Activated T-helper 1 cell treated with anti-CD3 and anti-CD28 coated beads, Interleukin-2, amount 50 U/mL, for 16 hours (primary cell): ENCODE measurements at regions not wholly inside any gene's neighbourhood (a gene's known extent, or its start where the extent isn't known, plus 50 kb on each side); places are given as distances from the start of the nearest gene placed in this dataset.
A peak's percentile ranks its signal among the peaks of the same experiment; 100 is the strongest.
"Not testable (repeated sequence)": the region's sequence is repeated elsewhere in the genome, so short reads cannot be mapped to it uniquely, and the experiment has no call there.

Source experiments
- DNase-seq, 2 donors: peaks; one replicate each; pipeline ENCODE4 v3.0.0-alpha.2; 2020; ENCODE audit warnings: low read depth in 1 of 2, low spot score in 1 of 2

GRCh38 chr10:91002656-91003055 lies 81.8 kb upstream of the ANKRD1 start:
- no peak for DNase-seq

GRCh38 chr10:91003379-91003778 lies 82.5 kb upstream of the ANKRD1 start:
- DNase-seq, result not testable (repeated sequence)

GRCh38 chr10:91005276-91005675 lies 84.4 kb upstream of the ANKRD1 start:
- not testable (repeated sequence) for DNase-seq

DNA sequence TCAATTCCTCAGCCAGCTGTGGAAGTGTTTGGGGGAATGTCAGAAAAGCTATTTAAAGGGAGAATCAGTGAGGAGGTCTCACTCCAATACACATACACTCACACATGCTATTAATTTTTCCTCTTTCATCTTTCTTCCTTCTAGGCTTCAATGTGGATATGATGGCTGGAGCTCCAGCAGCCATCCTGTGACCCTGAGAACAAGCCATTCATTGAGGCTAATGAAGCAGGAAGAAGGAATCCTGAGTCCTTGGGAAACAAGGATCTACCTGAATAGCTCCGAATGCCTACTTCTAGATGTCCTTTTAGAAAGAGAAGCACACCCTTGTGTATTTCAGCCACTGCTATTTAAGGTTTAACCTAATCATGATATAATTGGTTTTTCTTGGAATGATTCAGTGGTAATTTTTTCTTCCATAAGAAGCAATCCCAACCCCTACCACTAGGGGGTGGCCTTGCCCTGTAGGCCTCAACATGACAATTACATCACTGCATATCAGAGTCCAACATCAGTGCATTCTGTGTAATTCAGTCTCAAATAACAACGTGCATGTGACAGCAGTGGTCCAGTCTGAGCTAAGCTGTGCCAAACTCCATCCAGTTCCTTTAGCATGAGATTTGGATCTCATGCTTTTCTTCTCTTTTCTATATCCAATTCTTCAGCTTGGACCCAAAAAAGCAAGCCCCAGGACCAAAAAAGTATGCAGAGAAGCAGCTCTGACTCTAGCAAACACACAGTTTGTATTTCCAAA lies 85.3 kb upstream of the ANKRD1 start:
- peak; percentile 15 to 43 for DNase-seq

- DNase-seq, result no peak
Measured at GRCh38 chr10:91006752-91007346, 86.0 kb upstream of the ANKRD1 start.

DNA sequence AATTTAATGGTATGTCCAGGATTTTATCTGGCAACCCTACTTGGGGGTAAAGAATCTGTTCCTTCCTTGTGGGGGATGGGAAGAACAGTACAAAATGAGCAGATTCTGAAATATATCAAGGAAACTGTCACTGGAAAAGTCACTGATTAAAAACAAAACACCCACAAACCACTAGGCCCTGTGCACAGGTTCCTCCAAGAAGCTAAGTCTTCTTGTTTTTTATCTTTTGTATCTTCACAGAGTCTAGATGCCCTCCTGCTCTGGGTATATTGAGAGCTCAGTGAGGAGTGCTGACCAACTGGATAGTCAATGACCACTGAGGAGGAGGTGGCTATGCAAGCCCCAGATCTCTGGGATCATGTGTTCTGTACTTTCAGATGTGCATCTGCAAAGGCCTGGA lies 86.8 kb upstream of the ANKRD1 start:
- no peak for DNase-seq

- DNase-seq, result no peak
Measured at GRCh38 chr10:91009121-91009520, 88.2 kb upstream of the ANKRD1 start.

DNA sequence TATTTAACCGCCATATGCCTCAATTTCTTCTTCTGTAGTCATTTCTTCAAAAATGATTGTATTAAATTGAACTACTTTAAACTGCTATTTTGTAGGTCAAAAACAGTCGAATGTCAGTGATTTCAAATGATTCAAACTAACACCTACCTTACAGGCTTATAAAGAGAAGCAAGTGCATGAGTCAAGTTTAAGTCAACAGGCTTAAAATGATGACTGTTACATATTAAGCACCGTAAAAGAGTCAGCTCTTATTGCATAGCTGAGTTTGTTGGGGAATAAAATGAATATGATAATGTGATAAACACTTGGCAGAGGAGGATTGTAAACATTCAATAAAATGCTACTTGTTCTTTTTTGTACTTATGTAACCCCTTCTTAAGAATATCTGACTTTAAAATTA lies 90.1 kb upstream of the ANKRD1 start:
- no peak for DNase-seq

DNA sequence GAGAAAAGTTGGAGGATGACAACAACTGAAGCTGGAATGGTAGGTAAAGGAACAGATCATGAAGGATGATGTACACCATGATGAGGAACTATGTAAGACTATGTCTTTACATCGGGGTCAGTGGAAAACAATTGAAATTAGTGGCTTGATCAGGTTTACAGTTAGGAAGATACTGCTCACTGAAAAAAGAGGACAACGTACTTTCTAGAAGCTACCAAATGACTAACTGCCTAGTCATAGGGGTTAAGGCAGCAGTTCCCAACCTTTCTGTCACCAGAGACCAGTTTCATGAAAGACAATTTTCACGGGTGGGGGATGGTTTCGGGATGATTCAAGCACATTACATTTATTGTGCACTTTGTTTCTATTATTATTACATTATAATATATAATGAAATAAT lies 91.6 kb upstream of the ANKRD1 start:
- no peak for DNase-seq

GRCh38 chr10:91013985-91014384 lies 93.1 kb upstream of the ANKRD1 start:
- no peak for DNase-seq

- DNase-seq, result no peak
Measured at GRCh38 chr10:91017198-91017597, 96.3 kb upstream of the ANKRD1 start.

DNA sequence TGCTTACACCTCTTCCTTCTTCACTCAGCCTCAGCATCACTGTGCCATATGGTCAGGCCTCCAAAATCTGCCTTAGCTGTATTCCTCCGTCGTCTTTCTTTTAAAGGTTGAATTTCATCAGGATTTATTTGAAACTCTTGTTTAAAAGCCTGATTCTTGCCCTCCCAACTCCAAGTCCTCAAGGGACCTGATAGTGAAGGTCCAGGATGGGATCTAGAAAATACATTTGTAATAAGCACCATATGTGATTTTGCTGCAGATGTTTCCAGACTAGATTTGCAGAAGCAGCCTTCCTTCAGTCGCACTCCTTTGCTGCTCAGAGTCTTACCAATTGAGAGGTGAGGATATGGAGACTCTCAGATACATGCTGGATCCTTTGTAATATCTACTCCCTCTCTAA lies 101.0 kb upstream of the ANKRD1 start:
- DNase-seq, result no peak

GRCh38 chr10:91022390-91022789 lies 101.5 kb upstream of the ANKRD1 start:
- DNase-seq, result no peak

DNA sequence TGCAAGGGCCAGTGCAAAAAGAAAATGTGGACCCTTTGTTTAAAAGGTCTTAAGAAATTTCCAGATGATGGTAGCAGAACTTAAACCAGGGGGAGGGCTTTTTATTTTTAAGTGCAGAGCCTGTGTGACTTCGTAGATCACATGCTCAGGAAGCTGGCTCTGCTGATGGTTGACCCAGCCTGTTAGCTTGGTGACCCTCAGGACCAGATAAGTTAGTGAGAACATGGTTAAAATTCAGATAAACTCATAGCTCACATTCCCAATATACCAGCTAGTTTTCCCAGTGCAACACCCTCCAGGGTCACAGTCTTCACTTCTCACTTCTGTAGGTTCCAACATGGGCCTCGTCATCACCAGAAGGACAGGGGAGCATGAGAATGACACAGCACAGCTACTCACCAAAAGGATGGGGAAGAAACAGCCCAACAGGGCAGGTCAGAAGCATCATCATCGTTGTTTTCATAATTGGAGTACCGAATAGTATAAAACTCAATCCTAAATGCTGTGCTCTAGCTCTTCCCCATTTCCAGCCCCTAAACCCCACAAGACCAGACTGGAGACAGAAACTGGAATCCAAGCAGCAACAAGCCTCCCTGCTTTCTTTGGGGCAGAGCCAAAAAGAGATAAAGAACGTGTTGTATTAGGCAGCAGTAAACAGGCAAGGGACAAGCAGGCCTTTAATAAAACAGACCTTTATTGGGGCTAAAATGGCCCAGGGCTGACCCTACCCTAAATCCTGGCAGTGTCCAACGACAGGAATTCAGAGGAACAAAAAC lies 102.2 kb upstream of the ANKRD1 start:
- no peak for DNase-seq

GRCh38 chr10:91023700-91024398 lies 103.0 kb upstream of the ANKRD1 start:
- DNase-seq, result no peak

DNA sequence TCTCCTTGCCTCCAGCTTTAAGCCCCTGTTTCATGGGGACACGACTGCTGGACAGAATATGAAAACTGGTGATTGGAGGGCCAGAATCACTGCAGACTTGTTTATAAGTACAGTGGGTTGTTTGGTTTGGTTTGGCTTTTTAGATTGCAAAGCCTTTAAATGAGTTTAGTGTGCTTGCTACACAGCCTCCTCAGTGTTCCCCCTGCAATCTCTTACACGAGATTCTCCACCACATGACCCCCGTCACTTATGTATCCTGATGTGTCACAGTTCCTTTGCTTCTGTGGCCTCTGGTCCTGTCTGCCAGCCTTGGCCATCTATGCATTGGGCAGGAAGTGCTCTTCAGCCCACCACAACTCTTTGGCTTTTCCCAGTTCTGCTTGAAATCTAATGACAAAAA lies 103.7 kb upstream of the ANKRD1 start:
- no peak for DNase-seq

DNA sequence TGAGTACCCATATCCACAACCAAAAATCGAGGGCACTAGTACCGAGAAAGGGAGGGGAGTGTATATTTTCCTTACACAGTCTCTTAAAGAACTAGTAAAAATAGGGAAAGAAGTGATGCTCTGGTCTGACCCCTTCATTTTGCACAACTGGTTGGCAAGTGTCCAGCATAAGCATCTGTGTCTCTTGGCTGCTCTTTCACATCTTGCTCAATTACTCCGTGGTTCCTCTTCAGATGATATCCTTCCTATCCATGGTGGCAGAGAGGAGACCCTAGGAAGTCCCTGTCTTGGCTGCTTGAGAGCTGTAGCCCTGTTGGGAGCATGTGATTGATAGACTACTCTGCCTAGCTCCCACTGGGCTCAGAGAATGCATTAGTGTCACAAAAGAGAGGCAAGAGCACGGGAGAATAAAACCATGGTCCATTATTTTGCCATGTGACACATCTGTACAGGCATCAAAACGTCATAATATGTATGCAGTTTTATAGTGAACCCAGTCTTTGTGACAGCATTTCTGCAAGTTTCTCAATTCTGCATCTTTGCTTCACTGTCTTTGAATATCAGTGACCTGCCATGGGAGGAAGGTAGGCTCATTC lies 111.8 kb upstream of the ANKRD1 start:
- no peak for DNase-seq

DNA sequence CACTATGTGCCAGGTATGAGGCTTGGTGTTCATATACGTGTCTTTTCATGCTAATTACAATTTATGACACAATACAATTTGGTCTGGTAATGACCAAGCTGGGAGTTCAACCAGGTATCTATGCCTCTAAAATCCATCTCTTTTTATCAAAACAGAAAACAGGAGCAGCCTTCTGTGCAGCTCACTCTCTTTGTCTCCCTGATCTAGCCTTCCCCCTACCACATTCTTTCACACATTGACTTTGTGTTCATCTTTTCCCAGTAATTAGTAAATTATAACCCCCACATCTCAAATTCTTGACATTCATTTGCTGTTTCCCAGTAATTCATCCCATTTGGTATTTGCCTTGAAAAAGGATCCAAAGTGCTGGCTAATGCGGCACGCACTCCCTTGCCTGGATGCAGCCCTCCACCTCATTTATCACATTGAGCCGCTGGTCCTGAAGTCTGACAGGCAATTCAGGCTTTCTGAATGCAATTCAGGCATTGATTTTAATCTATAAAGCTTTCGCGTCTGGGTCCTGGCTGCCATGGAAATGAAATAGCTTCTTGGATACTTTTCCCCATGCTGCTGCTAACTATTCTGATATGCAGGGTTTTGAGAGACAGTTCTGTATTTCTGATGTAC lies 112.5 kb upstream of the ANKRD1 start:
- DNase-seq, result no peak

DNA sequence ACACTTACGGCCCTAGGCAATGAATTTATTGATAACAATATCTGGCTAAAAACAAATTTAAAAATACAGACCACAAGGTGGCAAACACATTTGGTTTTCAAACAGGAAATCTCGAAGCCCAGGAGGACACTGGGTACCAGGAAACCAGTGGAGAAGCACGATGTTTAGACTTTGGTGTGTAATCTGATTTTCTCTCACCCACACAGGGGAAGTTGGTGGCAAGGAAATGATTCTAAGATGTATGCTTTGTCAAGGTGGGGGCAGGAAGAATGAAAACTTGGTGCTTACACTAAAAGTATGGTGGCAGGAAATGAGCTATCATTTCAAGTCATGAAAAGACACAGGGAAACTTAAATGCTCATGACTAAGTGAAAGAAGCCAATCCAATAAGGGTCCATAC lies 113.2 kb upstream of the ANKRD1 start:
- DNase-seq, result no peak

- no peak for DNase-seq
Measured at GRCh38 chr10:91034494-91035159, 113.7 kb upstream of the ANKRD1 start.
